GM12875 (cell line): ENCODE measurements at regions not wholly inside any gene's neighbourhood (a gene's known extent, or its start where the extent isn't known, plus 50 kb on each side); places are given as distances from the start of the nearest gene placed in this dataset.

ENCODE experiments used
- H3K4me3 ChIP-seq: one replicate; pipeline ENCODE4 v1.5.1; 2011; ENCODE audit warnings: low read depth, low read length, control low read depth
- CTCF ChIP-seq: IDR thresholded peaks from 2 replicates; pipeline ENCODE4 v1.5.1; 2011; ENCODE audit warnings: low read depth, mild to moderate bottlenecking, control low read depth, inconsistent platforms, low read length, moderate library complexity, borderline replicate concordance; ENCODE audit not compliant: insufficient read depth

- no peak for TF ChIP-seq CTCF
- no peak overlapping the region for H3K4me3 ChIP-seq
Observed at GRCh38 chr3:156620901-156621300, 53.5 kb upstream of the TIPARP start.

- TF ChIP-seq CTCF = no peak
Observed at GRCh38 chr3:156620260-156620659, 54.1 kb upstream of the TIPARP start.

GRCh38 chr3:156619376-156619775 lies 55.0 kb upstream of the TIPARP start:
- TF ChIP-seq CTCF = no peak
- H3K4me3 ChIP-seq = no peak overlapping the region

More at GRCh38 chr3:156620260-156620659, 54.1 kb upstream of the TIPARP start:
- no peak overlapping the region for H3K4me3 ChIP-seq

GRCh38 chr3:156617781-156618180 lies 56.6 kb upstream of the TIPARP start:
- TF ChIP-seq CTCF = no peak
- H3K4me3 ChIP-seq = no peak overlapping the region

GRCh38 chr3:156617145-156617544 lies 57.2 kb upstream of the TIPARP start:
- no peak overlapping the region for H3K4me3 ChIP-seq
- TF ChIP-seq CTCF = no peak

- no peak for TF ChIP-seq CTCF
Observed at GRCh38 chr3:156615592-156616173, 58.7 kb upstream of the TIPARP start.

GRCh38 chr3:156614642-156615511 lies 59.5 kb upstream of the TIPARP start:
- no peak for TF ChIP-seq CTCF
- no peak overlapping the region for H3K4me3 ChIP-seq

More at GRCh38 chr3:156615592-156616173, 58.7 kb upstream of the TIPARP start:
- H3K4me3 ChIP-seq = no peak overlapping the region
